Thymus (tissue), 11 donors: ENCODE measurements at regions not wholly inside any gene's neighbourhood (a gene's known extent, or its start where the extent isn't known, plus 50 kb on each side); places are given as distances from the start of the nearest gene placed in this dataset.
"Not testable (repeated sequence)": the region's sequence is repeated elsewhere in the genome, so short reads cannot be mapped to it uniquely, and the experiment has no call there.

Experiments used
- DNase-seq, 9 donors: peaks; one replicate each; pipeline ENCODE4 v3.0.0-alpha.2; 2013; ENCODE audit warnings: low spot score in 9 of 9, low read depth in 6 of 9, missing footprints in 1 of 9
- H3K27ac ChIP-seq, 2 donors: one replicate each; pipeline ENCODE4 v1.5.1; 2013; ENCODE audit warnings: control low read depth in 1 of 2, low read depth in 1 of 2, low read length in 1 of 2, mild to moderate bottlenecking in 1 of 2, moderate library complexity in 1 of 2
- H3K27me3 ChIP-seq, 2 donors: one replicate each; pipeline ENCODE4 v1.5.1; 2013; ENCODE audit warnings: low read length in 1 of 2; ENCODE audit not compliant: control insufficient read depth in 2 of 2, insufficient read depth in 1 of 2
- H3K36me3 ChIP-seq, 2 donors: one replicate each; pipeline ENCODE4 v1.5.1; 2013; ENCODE audit warnings: low read length in 1 of 2, mild to moderate bottlenecking in 1 of 2, moderate library complexity in 1 of 2; ENCODE audit not compliant: control insufficient read depth in 2 of 2, insufficient read depth in 2 of 2
- H3K4me1 ChIP-seq, 2 donors: one replicate each; pipeline ENCODE4 v1.5.1; 2013; ENCODE audit warnings: low read length in 2 of 2; ENCODE audit not compliant: control insufficient read depth in 2 of 2, insufficient read depth in 2 of 2
- H3K4me3 ChIP-seq, 2 donors: one replicate each; pipeline ENCODE4 v1.5.1; 2013; ENCODE audit warnings: low read length in 2 of 2, control low read depth in 1 of 2, mild to moderate bottlenecking in 1 of 2
- H3K9me3 ChIP-seq, 2 donors: one replicate each; pipeline ENCODE4 v1.5.1; 2013; ENCODE audit warnings: low read length in 1 of 2, mild to moderate bottlenecking in 1 of 2; ENCODE audit not compliant: control insufficient read depth in 2 of 2, insufficient read depth in 1 of 2
- WGBS: extraction: QIAGEN DNeasy Blood & Tissue Kit; methylation state at CpG from one replicate; pipeline ENCODE4 v1.1.7; 2013; 5-methylcytosine and 5-hydroxymethylcytosine counted together
- donor health status: healthy.

DNA sequence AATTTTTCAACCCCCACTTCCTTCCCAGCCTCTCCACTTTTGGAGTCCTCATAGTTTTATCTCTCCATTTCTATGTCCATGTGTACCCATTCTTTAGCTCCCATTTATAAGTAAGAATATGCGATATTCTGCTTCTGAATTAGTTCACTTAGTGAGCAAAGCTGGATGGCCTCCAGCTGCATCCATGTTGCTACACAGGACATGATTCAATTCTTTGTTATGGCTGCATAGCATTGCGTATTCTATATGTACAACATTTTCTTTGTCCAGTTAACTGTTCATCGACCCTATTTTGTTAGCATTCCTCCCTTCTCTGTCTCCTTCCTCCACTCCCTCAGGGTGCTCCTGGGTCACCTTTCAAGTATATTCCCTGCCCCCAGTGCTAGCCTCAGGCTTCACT lies 210.0 kb upstream of the SSTR4 start:
- no peak overlapping the region for H3K27ac ChIP-seq
- no peaks in the 10 kb centered on the region for H3K9me3 ChIP-seq
- DNase-seq = no peak
- no peaks in the 10 kb centered on the region for H3K4me1 ChIP-seq
- WGBS = 97% methylated on average over 3 of the region's 3 CpGs
- H3K4me3 ChIP-seq = no peak overlapping the region
- no peaks in the 10 kb centered on the region for H3K36me3 ChIP-seq
- H3K27me3 ChIP-seq = no peaks in the 10 kb centered on the region

DNA sequence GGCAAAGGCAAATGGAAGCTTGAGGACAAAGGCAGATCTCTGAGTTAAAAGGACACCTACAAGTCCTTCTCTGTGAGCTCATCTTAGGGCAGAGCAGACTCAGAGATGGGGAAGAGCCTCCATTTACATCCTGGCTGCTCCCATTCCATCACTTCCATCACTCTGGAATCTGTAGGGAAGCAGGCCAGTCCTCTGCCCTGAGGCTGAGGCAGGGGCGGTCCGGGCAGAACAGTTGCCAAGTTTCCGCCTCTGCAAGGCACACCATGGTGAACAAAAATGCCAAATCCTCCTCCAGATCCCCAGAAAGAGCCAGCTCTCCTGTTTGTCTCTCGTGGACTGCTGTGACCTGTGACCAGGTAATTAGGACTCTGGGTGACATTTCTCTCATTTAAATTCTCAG lies 209.6 kb upstream of the SSTR4 start:
- WGBS = 98% methylated on average over 4 of the region's 4 CpGs
- no peaks in the 10 kb centered on the region for H3K36me3 ChIP-seq
- H3K4me3 ChIP-seq = no peak overlapping the region
- no peaks in the 10 kb centered on the region for H3K9me3 ChIP-seq
- no peaks in the 10 kb centered on the region for H3K27me3 ChIP-seq
- H3K27ac ChIP-seq = no peak overlapping the region
- DNase-seq = no peak
- no peaks in the 10 kb centered on the region for H3K4me1 ChIP-seq

DNA sequence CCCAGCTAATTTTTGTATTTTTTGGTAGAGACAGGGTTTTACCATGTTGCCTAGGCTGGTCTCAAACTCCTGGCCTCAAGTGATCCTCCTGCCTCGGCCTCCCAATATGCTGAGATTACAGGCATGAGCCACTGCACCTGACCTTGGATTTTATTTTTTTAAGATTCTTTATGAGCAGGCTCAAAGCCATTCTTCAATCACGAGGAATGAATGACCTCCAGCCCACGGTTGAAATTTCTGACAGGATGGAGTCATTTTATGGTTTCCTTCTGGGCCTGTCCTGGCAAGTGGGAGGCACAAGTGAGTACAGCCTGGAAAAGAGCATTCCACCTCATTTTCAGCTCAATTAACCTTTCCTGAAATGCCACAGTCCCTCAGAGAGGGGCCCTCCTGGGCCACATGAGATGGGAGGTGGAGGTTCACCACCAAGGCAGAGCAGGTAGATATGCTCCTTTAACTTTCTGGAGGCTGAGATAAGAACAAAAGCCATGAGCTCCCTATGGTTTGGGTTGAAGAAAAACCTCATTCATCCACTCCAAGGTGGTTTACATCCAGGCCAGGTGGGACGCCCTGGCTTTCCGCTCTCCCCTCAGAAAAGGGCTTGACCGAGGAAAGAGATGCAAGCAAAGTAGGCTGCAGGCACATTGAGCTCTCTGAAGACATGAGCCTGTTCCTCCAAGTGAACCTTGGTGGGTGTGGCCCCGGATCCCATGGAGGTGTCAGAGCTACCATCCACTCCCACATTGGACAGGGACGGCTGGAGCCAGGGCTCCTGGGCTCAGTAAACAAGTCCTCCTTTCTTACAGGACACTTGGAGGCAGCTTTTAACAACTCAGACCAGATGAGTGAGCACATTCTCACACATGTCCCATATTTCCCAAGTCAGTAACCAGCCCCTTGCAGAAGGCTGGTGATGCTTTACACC lies 208.5 kb upstream of the SSTR4 start:
- Histone ChIP-seq H3K9me3 (no peaks in the 10 kb centered on the region), H3K27ac (no peak overlapping the region), H3K4me1 (no peaks in the 10 kb centered on the region), H3K36me3 (no peaks in the 10 kb centered on the region), H3K27me3 (no peaks in the 10 kb centered on the region), H3K4me3 (no peak overlapping the region)
- DNase-seq = no peak
- 93% methylated on average over 8 of the region's 8 CpGs for WGBS

DNA sequence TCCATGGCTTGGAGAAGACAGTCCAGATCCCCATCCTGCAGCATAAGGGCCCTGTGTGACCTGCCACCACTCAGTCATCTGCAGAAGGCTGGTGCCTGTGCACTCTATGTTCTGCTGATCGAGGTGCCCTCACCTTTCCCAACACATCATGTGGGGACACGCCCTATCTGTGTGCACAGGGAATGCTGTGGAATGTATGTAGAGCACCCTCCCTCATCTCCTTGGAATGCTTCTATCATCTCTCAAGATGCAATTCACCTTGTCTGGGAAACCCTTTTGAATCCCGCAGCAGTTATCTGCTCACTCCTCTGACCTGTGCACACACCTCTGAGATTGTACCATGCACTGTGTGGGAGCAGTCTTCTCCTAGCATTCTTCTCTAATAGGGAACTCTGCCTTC lies 207.2 kb upstream of the SSTR4 start:
- no peak overlapping the region for H3K4me3 ChIP-seq
- WGBS = 93% methylated on average over 3 of the region's 3 CpGs
- no peaks in the 10 kb centered on the region for H3K9me3 ChIP-seq
- H3K4me1 ChIP-seq = no peaks in the 10 kb centered on the region
- DNase-seq = no peak
- no peak overlapping the region for H3K27ac ChIP-seq
- H3K27me3 ChIP-seq = no peaks in the 10 kb centered on the region
- no peaks in the 10 kb centered on the region for H3K36me3 ChIP-seq

DNA sequence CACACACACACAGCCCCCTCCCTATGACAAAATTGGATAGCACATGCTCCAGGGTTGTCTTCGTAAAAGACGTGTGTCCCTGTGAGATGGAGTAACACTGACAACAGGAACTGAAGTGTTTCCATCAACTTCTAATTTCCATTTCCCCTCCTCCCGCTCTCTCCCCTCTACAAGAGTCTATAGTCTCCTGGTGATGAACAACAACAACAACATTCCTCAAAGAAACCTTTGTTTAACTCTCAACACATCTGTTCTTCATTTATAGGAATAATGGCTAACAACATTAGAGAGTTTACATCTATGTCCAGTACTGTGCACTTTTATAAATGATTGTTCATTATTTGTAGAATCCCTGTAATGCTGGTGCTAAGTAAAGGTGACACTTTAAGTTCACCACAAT lies 205.8 kb upstream of the SSTR4 start:
- Histone ChIP-seq H3K27ac (no peak overlapping the region), H3K9me3 (no peaks in the 10 kb centered on the region), H3K4me3 (no peak overlapping the region), H3K4me1 (no peaks in the 10 kb centered on the region), H3K27me3 (no peaks in the 10 kb centered on the region), H3K36me3 (no peaks in the 10 kb centered on the region)
- 91% methylated on average over 3 of the region's 3 CpGs for WGBS
- DNase-seq = no peak

DNA sequence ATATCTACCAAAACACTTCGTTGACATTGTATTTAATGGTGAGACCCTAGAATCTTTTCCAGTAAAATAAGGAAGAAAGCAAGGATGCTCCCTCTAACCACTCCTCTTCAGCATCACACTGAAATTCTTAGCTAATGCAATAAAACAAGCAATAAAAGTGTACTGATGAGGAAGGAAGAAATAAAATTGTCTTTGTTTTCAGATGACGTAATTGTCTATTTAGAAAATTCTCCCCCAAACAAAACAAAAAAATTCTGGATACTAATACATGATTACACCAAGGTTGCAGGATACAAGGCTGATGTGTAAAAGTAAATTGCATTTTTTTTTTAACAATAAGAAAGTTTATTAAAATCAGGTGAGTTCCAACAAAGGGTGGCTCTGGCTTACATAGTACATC lies 205.0 kb upstream of the SSTR4 start:
- Histone ChIP-seq H3K27me3 (no peaks in the 10 kb centered on the region), H3K27ac (no peak overlapping the region), H3K9me3 (no peaks in the 10 kb centered on the region), H3K4me1 (no peaks in the 10 kb centered on the region), H3K36me3 (no peaks in the 10 kb centered on the region), H3K4me3 (no peak overlapping the region)
- DNase-seq = no peak
- WGBS = 86% methylated on average over 2 of the region's 2 CpGs

DNA sequence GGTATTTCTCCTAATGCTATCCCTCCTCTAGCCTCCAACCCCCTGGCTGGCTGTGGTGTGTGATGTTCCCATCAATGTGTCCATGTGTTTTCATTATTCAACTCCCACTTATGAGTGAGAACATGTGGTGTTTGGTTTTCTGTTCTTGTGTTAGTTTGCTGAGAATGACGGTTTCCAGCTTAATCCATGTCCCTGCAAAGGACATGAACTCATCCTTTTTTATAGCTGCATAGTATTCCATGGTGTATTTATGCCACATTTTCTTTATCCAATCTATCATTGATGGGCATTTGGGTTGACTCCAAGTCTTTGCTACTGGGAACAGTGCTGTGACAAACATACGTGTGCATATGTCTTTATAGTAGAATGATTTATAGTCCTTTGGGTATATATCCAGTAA lies 204.4 kb upstream of the SSTR4 start:
- not testable (repeated sequence) for H3K9me3 ChIP-seq, DNase-seq, H3K27me3 ChIP-seq, H3K4me3 ChIP-seq, H3K27ac ChIP-seq, H3K36me3 ChIP-seq, H3K4me1 ChIP-seq
- WGBS = 74% methylated on average over 2 of the region's 2 CpGs

DNA sequence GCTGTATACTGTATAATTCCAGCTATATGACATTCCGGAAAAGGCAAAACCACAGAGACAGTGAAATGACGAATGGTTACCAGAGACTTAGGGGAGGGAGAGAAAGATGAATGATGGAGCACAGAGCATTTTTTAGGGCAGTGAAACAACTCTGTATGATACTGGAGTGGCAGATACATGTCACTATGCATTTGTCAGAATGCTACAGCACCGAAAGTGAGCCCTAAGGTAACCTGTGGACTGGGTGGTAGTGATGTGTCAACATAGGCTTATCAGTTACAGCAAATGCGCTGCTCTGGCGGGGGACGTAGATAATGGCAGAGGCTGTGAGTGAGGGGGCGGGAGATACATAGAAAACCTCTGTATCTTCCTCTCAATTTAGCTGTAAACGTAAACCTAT lies 201.3 kb upstream of the SSTR4 start:
- DNase-seq = no peak
- H3K27me3 ChIP-seq = no peaks in the 10 kb centered on the region
- no peaks in the 10 kb centered on the region for H3K9me3 ChIP-seq
- no peak overlapping the region for H3K4me3 ChIP-seq
- H3K27ac ChIP-seq = no peak overlapping the region
- H3K4me1 ChIP-seq = no peaks in the 10 kb centered on the region
- no peaks in the 10 kb centered on the region for H3K36me3 ChIP-seq
- 83% methylated on average over 8 of the region's 8 CpGs for WGBS

DNA sequence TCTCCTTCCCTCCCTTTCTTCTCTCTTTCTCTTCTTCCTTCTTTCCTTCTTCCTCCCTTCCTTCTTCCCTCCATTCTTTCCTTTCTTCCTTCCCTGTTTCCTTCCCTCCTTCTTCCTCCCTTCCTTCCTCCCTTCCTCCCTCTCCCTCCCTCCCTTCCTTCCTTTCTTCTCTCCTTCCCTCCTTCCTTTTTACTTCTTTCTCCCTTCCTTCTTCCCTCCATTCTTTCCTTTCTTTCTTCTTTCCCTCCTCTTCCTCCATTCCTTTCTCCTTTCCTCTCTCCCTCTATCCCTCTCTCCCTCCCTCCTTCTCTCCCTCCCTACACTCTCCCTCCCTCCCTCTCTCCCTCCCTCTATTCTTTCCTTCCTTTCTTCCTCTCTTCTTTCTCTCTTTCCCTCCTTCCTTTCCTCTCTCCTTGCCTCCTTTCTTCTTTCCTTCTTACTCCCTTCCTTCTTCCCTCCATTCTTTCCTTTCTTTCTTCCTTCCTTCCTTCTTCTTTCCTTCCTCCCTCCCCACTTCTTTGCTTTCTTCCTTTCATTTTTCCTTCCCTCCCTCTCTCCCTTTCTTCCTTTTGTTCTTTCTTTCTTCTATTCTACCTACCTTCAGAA lies 200.4 kb upstream of the SSTR4 start:
- no peak for DNase-seq
- Histone ChIP-seq H3K36me3 (no peaks in the 10 kb centered on the region), H3K27me3 (no peaks in the 10 kb centered on the region), H3K4me1 (no peaks in the 10 kb centered on the region), H3K27ac (no peak overlapping the region), H3K9me3 (no peaks in the 10 kb centered on the region), H3K4me3 (no peak overlapping the region)
